Activated T-cell treated with anti-CD3 and anti-CD28 coated beads, Interleukin-2, amount 50 U/mL, for 4 hours (primary cell): ENCODE measurements at regions not wholly inside any gene's neighbourhood (a gene's known extent, or its start where the extent isn't known, plus 50 kb on each side); places are given as distances from the start of the nearest gene placed in this dataset.
"Not testable (repeated sequence)": the region's sequence is repeated elsewhere in the genome, so short reads cannot be mapped to it uniquely, and the experiment has no call there.

Source experiments
- ATAC-seq, 2 donors: fragments of 200-7000 bp; cut with Tn5 transposase; one replicate each; pipeline ENCODE4 v1.10.0; 2021
- DNase-seq: peaks from one replicate; pipeline ENCODE4 v3.0.0-alpha.2; 2020
- H3K27me3 Mint-ChIP-seq: one replicate; pipeline ENCODE4 v1.8.0; 2021; ENCODE audit warnings: low read depth, mixed read lengths
- H3K36me3 Mint-ChIP-seq: one replicate; pipeline ENCODE4 v1.8.0; 2022; ENCODE audit warnings: mixed read lengths; ENCODE audit not compliant: insufficient read depth
- H3K4me1 Mint-ChIP-seq: one replicate; pipeline ENCODE4 v1.8.0; 2021; ENCODE audit warnings: low read depth, mixed read lengths
- H3K4me3 Mint-ChIP-seq: one replicate; pipeline ENCODE4 v1.8.0; 2021; ENCODE audit warnings: mild to moderate bottlenecking, moderate library complexity, mixed read lengths
- H3K9me3 Mint-ChIP-seq: one replicate; pipeline ENCODE4 v1.8.0; 2021; ENCODE audit warnings: mixed read lengths

DNA sequence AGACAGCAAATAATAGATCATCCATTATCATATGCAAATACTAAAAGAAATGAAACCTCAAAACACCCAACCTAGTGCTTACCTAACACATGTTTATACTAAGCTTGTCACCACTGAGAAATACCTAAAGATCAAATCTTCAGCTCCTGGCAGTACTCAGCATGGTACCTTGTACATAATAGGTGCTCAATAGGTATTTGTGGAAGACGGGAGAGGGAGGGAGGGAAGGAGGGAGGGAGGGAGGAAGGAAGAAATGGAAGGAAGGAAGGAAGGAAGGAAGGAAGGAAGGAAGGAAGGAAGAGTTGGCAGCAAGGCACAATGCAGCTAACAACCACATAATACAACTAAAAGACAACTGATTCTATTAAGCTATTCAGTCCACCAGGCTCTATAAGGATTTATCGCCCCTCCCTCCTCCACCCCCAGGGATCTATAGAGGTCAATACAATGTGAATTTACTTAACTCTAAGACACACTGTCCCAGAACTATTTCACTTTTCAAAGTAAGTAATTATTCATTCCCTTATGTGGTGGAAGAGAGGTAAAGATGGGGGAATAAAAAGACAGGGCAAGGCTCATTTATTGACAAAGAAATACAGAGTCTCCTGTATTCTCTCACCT, 328.9 kb downstream of the PAPSS1 start:
- Mint-ChIP-seq H3K4me1 (no peaks in the 10 kb centered on the region), H3K36me3 (no peaks in the 10 kb centered on the region), H3K27me3 (peaks cover 2% of the 10 kb centered on the region), H3K9me3 (no peaks in the 10 kb centered on the region), H3K4me3 (no peak overlapping the region)
- no peak for ATAC-seq
- no peak for DNase-seq

GRCh38 chr4:107389965-107390364, 330.1 kb downstream of the PAPSS1 start:
- Mint-ChIP-seq H3K9me3 (no peaks in the 10 kb centered on the region), H3K36me3 (no peaks in the 10 kb centered on the region), H3K27me3 (peaks cover 2% of the 10 kb centered on the region), H3K4me1 (no peaks in the 10 kb centered on the region), H3K4me3 (no peak overlapping the region)
- no peak for DNase-seq
- ATAC-seq: no peak

GRCh38 chr4:107388736-107389274, 331.2 kb downstream of the PAPSS1 start:
- Mint-ChIP-seq H3K9me3 (no peaks in the 10 kb centered on the region), H3K4me1 (no peaks in the 10 kb centered on the region), H3K4me3 (no peak overlapping the region), H3K36me3 (no peaks in the 10 kb centered on the region), H3K27me3 (peaks cover 2% of the 10 kb centered on the region)
- ATAC-seq (no peak), DNase-seq (no peak)

DNA sequence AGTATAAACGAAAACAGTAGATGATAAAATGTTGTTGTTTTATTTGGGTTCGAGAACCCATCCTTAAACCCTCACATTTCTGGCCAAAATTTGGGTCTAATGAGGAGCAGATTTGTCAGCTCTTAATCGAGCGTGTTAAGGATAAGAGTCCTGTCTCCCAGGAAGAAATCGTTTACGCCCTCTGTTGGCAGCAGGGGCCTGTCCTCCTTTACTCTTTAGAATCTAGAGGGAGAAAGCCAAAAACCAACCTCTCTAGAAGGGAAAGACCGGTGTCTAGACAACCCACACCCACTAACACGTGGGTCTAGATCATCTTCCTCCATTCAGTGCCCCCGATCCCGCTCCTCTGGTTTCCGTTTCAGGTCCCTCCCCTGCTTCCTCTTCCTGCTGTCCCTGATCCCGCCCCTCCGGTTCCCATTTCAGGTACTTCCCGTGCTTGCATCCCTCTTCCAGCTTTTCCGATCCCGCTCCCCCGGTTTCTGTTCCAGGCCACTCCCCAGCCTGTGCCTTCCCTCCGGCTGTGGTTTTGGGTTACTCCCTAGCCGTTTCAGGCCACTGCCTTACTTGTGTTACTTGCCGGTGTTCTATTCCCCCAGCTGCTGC, 339.1 kb downstream of the PAPSS1 start:
- ATAC-seq: no peak

GRCh38 chr4:107380190-107380589, 339.8 kb downstream of the PAPSS1 start:
- Mint-ChIP-seq H3K4me1 (no peaks in the 10 kb centered on the region), H3K36me3 (no peaks in the 10 kb centered on the region), H3K9me3 (no peaks in the 10 kb centered on the region), H3K4me3 (no peak overlapping the region), H3K27me3 (no peaks in the 10 kb centered on the region)
- no peak for ATAC-seq
- DNase-seq: no peak

More for the DNA sequence above, 339.1 kb downstream of the PAPSS1 start:
- H3K36me3 Mint-ChIP-seq: no peaks in the 10 kb centered on the region
- no peak overlapping the region for H3K4me3 Mint-ChIP-seq
- H3K9me3 Mint-ChIP-seq: no peaks in the 10 kb centered on the region
- no peaks in the 10 kb centered on the region for H3K4me1 Mint-ChIP-seq
- no peak for DNase-seq
- no peaks in the 10 kb centered on the region for H3K27me3 Mint-ChIP-seq

DNA sequence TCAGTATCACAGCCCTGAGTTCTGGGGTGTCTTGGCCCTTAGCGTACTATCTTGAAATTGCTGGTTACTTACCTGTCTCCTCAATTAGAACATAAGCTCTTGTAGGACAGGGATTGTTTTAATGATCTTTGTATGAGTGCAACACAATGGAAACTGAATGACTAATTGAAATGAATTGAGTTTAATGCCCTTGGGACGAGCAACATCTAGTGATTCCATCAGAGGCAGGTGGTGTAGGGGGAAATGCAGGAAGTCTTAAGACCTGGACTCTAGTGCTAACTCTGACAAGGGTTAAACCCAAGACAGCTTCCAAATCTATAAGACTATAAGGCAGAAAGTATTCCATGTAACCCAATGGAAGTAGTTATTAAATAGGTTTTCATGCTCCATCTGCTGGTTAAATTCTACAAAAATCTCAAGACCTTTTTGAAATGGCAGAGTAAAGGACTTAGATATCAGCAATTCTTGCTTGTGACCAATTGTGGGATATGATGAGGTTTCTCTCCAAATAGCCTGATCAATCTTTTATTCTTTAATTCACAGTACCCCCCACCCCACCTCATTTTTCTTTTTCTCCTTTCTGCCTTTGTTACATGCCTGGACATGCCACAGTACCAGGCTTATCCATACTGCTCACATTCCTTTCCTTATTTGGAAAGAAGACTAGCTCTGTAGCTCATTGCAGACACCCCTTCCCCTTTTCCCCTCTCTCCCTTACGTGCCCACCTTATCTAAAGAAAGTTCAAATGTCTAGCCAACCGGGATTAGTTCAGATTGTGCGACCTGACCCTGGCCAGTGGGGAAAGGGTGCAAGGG, 340.8 kb downstream of the PAPSS1 start:
- Mint-ChIP-seq H3K9me3 (no peaks in the 10 kb centered on the region), H3K4me3 (no peak overlapping the region), H3K4me1 (no peaks in the 10 kb centered on the region), H3K27me3 (no peaks in the 10 kb centered on the region), H3K36me3 (no peaks in the 10 kb centered on the region)
- no peak for DNase-seq
- ATAC-seq: no peak

DNA sequence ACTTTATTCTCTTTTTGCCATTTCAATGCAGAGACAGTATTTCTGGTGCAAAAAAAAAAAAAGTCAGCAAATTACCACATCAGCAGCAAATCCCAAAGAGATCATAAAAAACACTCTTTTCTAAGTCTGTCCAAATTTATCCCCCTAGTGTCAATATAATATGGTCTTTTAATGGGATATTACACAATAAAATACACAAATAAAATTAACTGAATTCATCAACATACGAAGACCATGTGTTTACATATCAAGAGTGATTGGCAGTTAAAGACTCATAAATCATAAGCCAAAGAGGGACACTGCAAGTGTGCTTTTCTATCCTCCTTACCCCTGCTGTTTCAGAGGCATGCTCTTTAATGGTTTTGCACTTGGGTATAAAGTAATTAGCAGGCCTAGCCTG, 340.2 kb upstream of the DKK2 start:
- H3K9me3 Mint-ChIP-seq: peaks cover 3% of the 10 kb centered on the region
- no peaks in the 10 kb centered on the region for H3K36me3 Mint-ChIP-seq
- H3K4me3 Mint-ChIP-seq: no peak overlapping the region
- no peaks in the 10 kb centered on the region for H3K27me3 Mint-ChIP-seq
- no peaks in the 10 kb centered on the region for H3K4me1 Mint-ChIP-seq
- ATAC-seq (no peak), DNase-seq (no peak)

DNA sequence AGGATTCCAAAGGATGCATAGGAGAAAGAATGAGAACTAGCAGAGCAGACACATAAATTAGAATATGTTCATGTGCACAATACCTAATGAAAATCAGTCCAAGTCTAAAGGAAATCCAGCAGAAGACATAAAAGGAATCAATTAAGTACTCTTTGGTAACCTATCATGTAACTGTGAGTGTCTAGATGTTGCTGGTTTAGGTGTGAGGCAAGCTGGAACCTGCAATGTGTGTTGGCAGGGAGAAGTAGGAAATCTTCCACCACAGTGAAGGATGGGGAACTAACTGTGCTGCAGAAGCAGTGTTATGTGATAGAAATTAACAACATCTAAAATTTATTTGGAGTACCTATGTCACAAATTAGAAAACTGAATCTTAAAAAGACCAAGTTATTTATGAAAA, 330.8 kb upstream of the DKK2 start:
- ATAC-seq: no peak
- DNase-seq: no peak

GRCh38 chr4:107366016-107366735, 330.1 kb upstream of the DKK2 start:
- H3K27me3 Mint-ChIP-seq: no peaks in the 10 kb centered on the region
- H3K9me3 Mint-ChIP-seq: no peaks in the 10 kb centered on the region
- H3K4me1 Mint-ChIP-seq: no peaks in the 10 kb centered on the region
- H3K36me3 Mint-ChIP-seq: no peaks in the 10 kb centered on the region
- no peak for DNase-seq
- H3K4me3 Mint-ChIP-seq: no peak overlapping the region
- no peak for ATAC-seq

More for the DNA sequence above, 330.8 kb upstream of the DKK2 start:
- Mint-ChIP-seq H3K27me3 (no peaks in the 10 kb centered on the region), H3K36me3 (no peaks in the 10 kb centered on the region), H3K4me1 (no peaks in the 10 kb centered on the region), H3K4me3 (no peak overlapping the region), H3K9me3 (no peaks in the 10 kb centered on the region)

DNA sequence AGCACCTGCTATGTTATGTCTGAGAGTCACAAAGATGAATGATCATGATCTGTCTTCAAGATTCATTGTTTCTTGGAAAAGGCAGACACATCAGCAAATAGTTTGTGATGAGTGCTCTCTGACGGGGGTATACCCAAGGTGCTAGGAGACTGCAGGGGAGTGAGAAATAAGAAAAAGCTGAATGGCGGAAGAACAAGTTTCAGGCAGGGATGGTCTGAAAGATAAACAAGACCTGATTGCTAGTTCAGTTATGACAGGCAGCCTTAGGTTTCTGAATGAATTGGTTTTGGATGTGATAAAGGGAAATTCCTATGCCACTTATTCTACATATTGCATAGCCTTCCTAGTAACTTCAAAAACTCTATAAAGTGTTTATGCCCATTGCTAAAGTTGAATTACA, 327.0 kb upstream of the DKK2 start:
- Mint-ChIP-seq H3K9me3 (no peaks in the 10 kb centered on the region), H3K4me3 (no peak overlapping the region), H3K27me3 (no peaks in the 10 kb centered on the region), H3K4me1 (no peaks in the 10 kb centered on the region), H3K36me3 (no peaks in the 10 kb centered on the region)
- no peak for DNase-seq
- no peak for ATAC-seq

GRCh38 chr4:107359208-107359607, 323.1 kb upstream of the DKK2 start:
- ATAC-seq (no peak), DNase-seq (no peak)
- no peaks in the 10 kb centered on the region for H3K27me3 Mint-ChIP-seq
- H3K9me3 Mint-ChIP-seq: no peaks in the 10 kb centered on the region
- H3K4me1 Mint-ChIP-seq: no peaks in the 10 kb centered on the region
- H3K36me3 Mint-ChIP-seq: no peaks in the 10 kb centered on the region
- H3K4me3 Mint-ChIP-seq: no peak overlapping the region

DNA sequence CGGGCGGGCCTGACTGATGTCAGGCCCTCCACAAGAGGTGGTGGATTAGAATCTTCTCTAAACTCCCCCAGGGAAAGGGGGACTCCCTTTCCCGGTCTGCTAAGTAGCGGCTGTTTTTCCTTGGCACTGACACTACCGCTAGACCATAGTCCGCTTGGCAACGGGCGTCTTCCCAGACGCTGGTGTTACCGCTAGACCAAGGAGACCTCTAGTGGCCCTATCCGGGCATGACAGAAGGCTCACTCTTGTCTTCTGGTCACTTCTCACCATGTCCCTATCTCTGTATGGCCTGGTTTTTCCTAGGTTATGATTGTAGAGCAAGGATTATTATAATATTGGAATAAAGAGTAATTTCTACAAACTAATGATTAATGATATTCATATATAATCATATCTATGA, 318.2 kb upstream of the DKK2 start:
- H3K4me3 Mint-ChIP-seq, H3K9me3 Mint-ChIP-seq, ATAC-seq, H3K4me1 Mint-ChIP-seq, DNase-seq, H3K36me3 Mint-ChIP-seq, H3K27me3 Mint-ChIP-seq: not testable (repeated sequence)

- no peak for ATAC-seq
- no peak overlapping the region for H3K4me3 Mint-ChIP-seq
- no peaks in the 10 kb centered on the region for H3K4me1 Mint-ChIP-seq
- H3K36me3 Mint-ChIP-seq: no peaks in the 10 kb centered on the region
- DNase-seq: no peak
- no peaks in the 10 kb centered on the region for H3K27me3 Mint-ChIP-seq
- H3K9me3 Mint-ChIP-seq: no peaks in the 10 kb centered on the region
These were observed 315.1 kb upstream of the DKK2 start for GRCh38 chr4:107351196-107351595.

DNA sequence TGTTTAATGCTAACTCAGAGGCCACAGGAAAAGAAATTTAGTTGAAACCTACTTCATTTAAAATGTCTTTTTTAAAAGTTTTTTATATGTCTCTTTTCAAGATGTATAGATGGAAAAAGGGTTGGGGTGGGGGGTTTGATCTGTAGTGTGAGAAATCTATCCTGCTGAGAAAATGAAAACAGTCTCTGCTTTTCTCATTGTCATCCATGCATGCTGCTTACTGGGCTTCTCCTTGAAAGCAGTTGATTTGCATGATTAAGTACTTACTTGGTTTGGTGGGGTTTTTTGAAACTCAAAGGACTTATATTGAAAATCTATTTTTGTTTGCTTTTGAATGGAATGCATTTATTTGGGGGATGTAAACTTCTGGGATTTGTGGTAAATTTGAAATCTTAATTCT, 313.6 kb upstream of the DKK2 start:
- no peaks in the 10 kb centered on the region for H3K36me3 Mint-ChIP-seq
- H3K9me3 Mint-ChIP-seq: no peaks in the 10 kb centered on the region
- no peaks in the 10 kb centered on the region for H3K27me3 Mint-ChIP-seq
- no peak for DNase-seq
- H3K4me3 Mint-ChIP-seq: no peak overlapping the region
- no peak for ATAC-seq
- H3K4me1 Mint-ChIP-seq: no peaks in the 10 kb centered on the region
